K562 (cell line): ENCODE measurements at regions not wholly inside any gene's neighbourhood (a gene's known extent, or its start where the extent isn't known, plus 50 kb on each side); places are given as distances from the start of the nearest gene placed in this dataset.

Experiments used
- ATAC-seq: fragments of 200-7000 bp; cut with Tn5 transposase; 3 replicates; pipeline ENCODE4 v1.9.1; 2020; ENCODE audit warnings: moderate library complexity
- BruUV-seq: library from RNA; stranded (reverse); fragments of 400-500 nt; replicated peaks from 2 replicates; lab custom pipeline; 2021; lab: Mats Ljungman, UMichigan
- CTCF ChIA-PET: fragments of 300-600 bp; formaldehyde crosslinking; extraction: SDS; loops from one replicate; lab custom pipeline; 2021; ENCODE audit warnings: low intra/inter-chr PET ratio; lab: Yijun Ruan, JAX
- POLR2A ChIA-PET: fragments of 300-600, 350-650 bp; sonication (Branson Sonifier 250); formaldehyde crosslinking; extraction: SDS; loops from one replicate; lab custom pipeline; 2021; ENCODE audit warnings: antibody characterized with exemption, inconsistent platforms; lab: Yijun Ruan, JAX
- DNase-seq, 4 experiments: peaks; one replicate each; pipeline versions ENCODE4 v3.0.0 to v3.0.0-alpha.2; 2011 to 2018; ENCODE audit warnings: low spot score in 3 of 4, mixed read lengths in 3 of 4; ENCODE audit errors: extremely low read depth in 1 of 4
- FAIRE-seq: peaks from 2 replicates; lab custom pipeline; 2011; peaks lifted over from hg19 to GRCh38; lab: Jason Lieb, UNC
- H2AFZ ChIP-seq: 2 replicates; pipeline ENCODE4 v1.6.0; 2011; ENCODE audit warnings: low read depth, low read length, control low read depth, inconsistent platforms
- H3K27ac ChIP-seq: fragments of 200-600 bp; 3 replicates; pipeline ENCODE4 v1.8.0; 2011; ENCODE audit warnings: low read depth, mild to moderate bottlenecking, control low read depth, inconsistent platforms, low read length, moderate library complexity, mixed read lengths; ENCODE audit errors: extremely low read depth
- H3K27me3 ChIP-seq, 2 experiments: fragments of 300-600 bp in 1 of 2; 2 replicates in 1 of 2; 3 replicates in 1 of 2; pipeline versions ENCODE4 v1.6.0 to v1.8.0; 2011; ENCODE audit warnings: inconsistent platforms in 2 of 2, low read length in 2 of 2, mild to moderate bottlenecking in 1 of 2, mixed read lengths in 1 of 2, moderate library complexity in 1 of 2; ENCODE audit not compliant: control insufficient read depth in 2 of 2, insufficient read depth in 2 of 2
- H3K36me3 ChIP-seq: fragments of 300-600 bp; 3 replicates; pipeline ENCODE4 v1.8.0; 2011; ENCODE audit warnings: mild to moderate bottlenecking, low read length, inconsistent platforms; ENCODE audit not compliant: control insufficient read depth, insufficient read depth
- H3K4me1 ChIP-seq, 2 experiments: fragments of 200-600 bp in 1 of 2; replicated peaks in 1 of 2; 2 replicates in 1 of 2; 3 replicates in 1 of 2; pipeline versions ENCODE4 v1.5.1 to v1.8.0; 2011; ENCODE audit warnings: inconsistent platforms in 2 of 2, low read length in 2 of 2, mild to moderate bottlenecking in 1 of 2, mixed read lengths in 1 of 2, moderate library complexity in 1 of 2; ENCODE audit not compliant: control insufficient read depth in 2 of 2, insufficient read depth in 2 of 2
- H3K4me2 ChIP-seq: 2 replicates; pipeline ENCODE4 v1.6.1; 2011; ENCODE audit warnings: low read length, control low read depth, inconsistent platforms, mixed read lengths; ENCODE audit not compliant: insufficient read depth
- H3K4me3 ChIP-seq: fragments of 200-600 bp; sonication (generic), shearing (Covaris generic); 2 replicates; pipeline ENCODE4 v1.5.1; 2016; ENCODE audit warnings: control low read depth, inconsistent platforms
- H3K79me2 ChIP-seq: fragments of 200-600 bp; 3 replicates; pipeline ENCODE4 v1.8.0; 2011; ENCODE audit warnings: low read length, inconsistent platforms; ENCODE audit not compliant: control insufficient read depth, insufficient read depth
- H3K9ac ChIP-seq, 2 experiments: 2 replicates each; pipeline versions ENCODE4 v1.6.0 to v1.6.1; 2011; ENCODE audit warnings: low read depth in 2 of 2, low read length in 2 of 2, control low read depth in 1 of 2, inconsistent platforms in 1 of 2, mild to moderate bottlenecking in 1 of 2, mixed read lengths in 1 of 2; ENCODE audit not compliant: insufficient read depth in 1 of 2
- H3K9me1 ChIP-seq: one replicate; pipeline ENCODE4 v1.6.0; 2011; ENCODE audit warnings: inconsistent platforms, mild to moderate bottlenecking, low read length, moderate library complexity; ENCODE audit not compliant: control insufficient read depth, insufficient read depth
- H3K9me3 ChIP-seq: replicated peaks from 2 replicates; pipeline ENCODE4 v1.5.1; 2011; ENCODE audit warnings: low read depth, low read length, inconsistent platforms; ENCODE audit not compliant: control insufficient read depth, insufficient read depth
- H4K20me1 ChIP-seq: replicated peaks from 2 replicates; pipeline ENCODE4 v1.6.1; 2011; ENCODE audit warnings: low read length, inconsistent platforms, mixed read lengths; ENCODE audit not compliant: control insufficient read depth, insufficient read depth
- CEBPG ChIP-seq, 3 experiments: fragments of 200-800 bp in 1 of 3; sonication (Bioruptor generic) in 1 of 3; sonication (generic) in 1 of 3; formaldehyde crosslinking in 1 of 3; IDR thresholded peaks in 2 of 3; conservative IDR thresholded peaks in 1 of 3; 2 replicates each; pipeline versions ENCODE4 v1.6.1 to v1.8.0; 2016 to 2022; ENCODE audit warnings: missing compliant biosample characterization in 2 of 3, missing genetic modification characterization in 2 of 3, mild to moderate bottlenecking in 1 of 3, missing genetic modification reagents in 1 of 3
- GTF2F1 ChIP-seq: IDR thresholded peaks from 2 replicates; pipeline ENCODE4 v1.6.1; 2011; ENCODE audit warnings: low read depth, low read length, improper control_type of control experiment
- HOXB6 ChIP-seq: fragments of 250-450 bp; sonication (Bioruptor Pico); IDR thresholded peaks from 2 replicates; pipeline ENCODE4 v1.5.1; 2022; ENCODE audit warnings: mild to moderate bottlenecking, borderline replicate concordance
- MXI1 ChIP-seq: IDR thresholded peaks from 2 replicates; pipeline ENCODE4 v1.6.1; 2011; ENCODE audit warnings: low read depth, mild to moderate bottlenecking, improper control_type of control experiment, low read length
- RBM25 ChIP-seq: fragments of 200-400 bp; formaldehyde crosslinking; IDR thresholded peaks from 2 replicates; pipeline ENCODE4 v1.6.1; 2018; ENCODE audit warnings: low read length, low read depth, moderate library complexity; ENCODE audit not compliant: severe bottlenecking
- ZFP36 ChIP-seq: fragments of 150-350 bp; IDR thresholded peaks from 2 replicates; pipeline ENCODE4 v1.6.1; 2018; ENCODE audit warnings: low read length, low read depth; ENCODE audit not compliant: partially characterized antibody
- ZNF785 ChIP-seq: fragments of 250-450 bp; sonication (Bioruptor Pico); IDR thresholded peaks from 2 replicates; pipeline ENCODE4 v1.4.0; 2020; ENCODE audit warnings: mild to moderate bottlenecking
- WGBS: fragments of 100-300 bp; shearing (Covaris generic); methylation state at CpG from one replicate; pipeline ENCODE4 v1.1.6; 2016; ENCODE audit warnings: low coverage, mixed read lengths; ENCODE audit not compliant: insufficient coverage; ENCODE audit errors: missing lambda C conversion rate; 5-methylcytosine and 5-hydroxymethylcytosine counted together
- in situ Hi-C: fragments of 300-500 bp; cut with MboI; formaldehyde crosslinking; loops from 4 replicates; pipeline ENCODE4 v1.15.0; 2018; ENCODE audit warnings: inconsistent platforms, mixed read lengths
- intact Hi-C: fragments of 100-400 bp; cut with micrococcal nuclease; formaldehyde crosslinking; loops from 2 replicates; pipeline ENCODE4 v1.14.2; 2022
- TF ChIP-seq, protein P1 (sequence below): fragments of 450-650 bp; formaldehyde crosslinking; IDR thresholded peaks from 2 replicates; pipeline ENCODE4 v1.4.0; 2022; ENCODE audit warnings: missing genetic modification characterization
- TF ChIP-seq, protein P2 (sequence below): fragments of 250-450 bp; sonication (Bioruptor Pico); IDR thresholded peaks from 2 replicates; pipeline ENCODE4 v1.5.1; 2021; ENCODE audit warnings: mild to moderate bottlenecking
- TF ChIP-seq, protein P3 (sequence below): sonication (generic); formaldehyde crosslinking; IDR thresholded peaks from 2 replicates; pipeline ENCODE4 v1.8.1; 2023; ENCODE audit warnings: mild to moderate bottlenecking, missing genetic modification reagents

DNA sequence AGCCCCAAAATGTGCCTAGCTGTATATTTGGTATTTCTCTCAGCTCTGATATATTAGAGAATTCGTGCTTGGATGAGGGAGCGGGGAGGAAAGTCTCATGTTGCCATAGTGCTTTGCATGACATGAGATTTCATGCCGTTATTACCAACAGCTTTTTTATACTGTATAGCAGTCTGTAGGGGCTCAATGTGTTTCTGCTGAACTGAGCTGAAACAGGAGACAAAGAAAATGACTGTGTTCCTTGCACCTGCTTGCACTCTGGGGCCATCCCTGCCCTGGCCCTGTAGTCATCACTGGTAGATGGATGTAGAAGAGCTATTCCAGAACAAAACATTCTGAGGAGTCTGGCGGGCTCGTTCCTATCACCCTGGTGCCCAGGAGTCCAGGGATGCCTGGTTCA is 128.0 kb upstream of the SASH1 start:
- H3K27me3 ChIP-seq: peaks cover 11 to 14% of the 10 kb centered on the region in 2 experiments
- no peak for FAIRE-seq
- H3K4me2 ChIP-seq: no peak overlapping the region
- H4K20me1 ChIP-seq: peaks cover 14% of the 10 kb centered on the region; the same call in 1 of the 2 replicates
- H3K4me1 ChIP-seq: no peaks in the 10 kb centered on the region
- DNase-seq: no peak
- no peak overlapping the region for H3K4me3 ChIP-seq
- no peaks in the 10 kb centered on the region for H3K36me3 ChIP-seq
- no peak overlapping the region for H3K27ac ChIP-seq
- H3K79me2 ChIP-seq: no peaks in the 10 kb centered on the region
- ChIA-PET POLR2A (interaction anchor here (0.7 to 1.3 kb wide), 2 partner anchors 15 to 135 kb away, joined by 3 to 5 read pairs; no protein-coding TSS in a partner anchor), CTCF (no interaction called here)
- intact Hi-C loops (no loop called here), in situ Hi-C loops (no loop called here)
- H3K9me1 ChIP-seq: no peaks in the 10 kb centered on the region
- no peak for ATAC-seq
- no TSS peak for BruUV-seq
- no peaks in the 10 kb centered on the region for H3K9me3 ChIP-seq
- no peak overlapping the region for H3K9ac ChIP-seq
- TF ChIP-seq, protein P1, sequence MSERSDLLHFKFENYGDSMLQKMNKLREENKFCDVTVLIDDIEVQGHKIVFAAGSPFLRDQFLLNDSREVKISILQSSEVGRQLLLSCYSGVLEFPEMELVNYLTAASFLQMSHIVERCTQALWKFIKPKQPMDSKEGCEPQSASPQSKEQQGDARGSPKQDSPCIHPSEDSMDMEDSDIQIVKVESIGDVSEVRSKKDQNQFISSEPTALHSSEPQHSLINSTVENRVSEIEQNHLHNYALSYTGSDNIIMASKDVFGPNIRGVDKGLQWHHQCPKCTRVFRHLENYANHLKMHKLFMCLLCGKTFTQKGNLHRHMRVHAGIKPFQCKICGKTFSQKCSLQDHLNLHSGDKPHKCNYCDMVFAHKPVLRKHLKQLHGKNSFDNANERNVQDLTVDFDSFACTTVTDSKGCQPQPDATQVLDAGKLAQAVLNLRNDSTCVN: no peak
- no peak for TF ChIP-seq MXI1
- TF ChIP-seq, all 486 proteins: peak for 0
- H2AFZ ChIP-seq: no peak overlapping the region
- 4% methylated on average over 5 of the region's 5 CpGs for WGBS

DNA sequence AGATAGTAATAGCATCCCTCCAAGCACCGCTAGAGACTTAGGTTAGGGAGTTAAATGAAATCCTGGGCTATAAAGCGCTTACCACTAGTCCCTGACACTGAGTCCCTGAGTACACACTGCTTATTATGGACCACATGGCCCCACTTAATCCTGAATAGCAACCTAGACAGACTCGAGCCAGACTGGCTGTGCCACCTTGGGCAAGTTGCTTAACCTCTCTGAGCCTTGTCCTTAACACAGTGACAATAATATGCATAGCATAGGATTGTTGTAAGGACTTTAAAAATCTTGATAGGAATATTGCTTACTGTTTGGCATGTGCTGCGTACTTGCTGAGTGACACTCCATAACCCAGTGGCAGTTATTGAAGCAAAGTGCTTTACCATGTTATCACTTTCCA is 125.6 kb upstream of the SASH1 start:
- H3K9ac ChIP-seq: no peak overlapping the region
- peaks cover 8 to 9% of the 10 kb centered on the region in 2 experiments for H3K27me3 ChIP-seq
- H3K4me3 ChIP-seq: no peak overlapping the region
- H3K4me2 ChIP-seq: no peak overlapping the region
- intact Hi-C loops (no loop called here), in situ Hi-C loops (no loop called here)
- H2AFZ ChIP-seq: no peak overlapping the region
- H4K20me1 ChIP-seq: peaks cover 14% of the 10 kb centered on the region; the same call in 1 of the 2 replicates
- no peaks in the 10 kb centered on the region for H3K4me1 ChIP-seq
- no peaks in the 10 kb centered on the region for H3K9me3 ChIP-seq
- 3% methylated on average over 4 of the region's 4 CpGs for WGBS
- H3K27ac ChIP-seq: no peak overlapping the region
- DNase-seq (no peak), ATAC-seq (no peak), FAIRE-seq (no peak)
- ChIA-PET POLR2A (no interaction called here), CTCF (no interaction called here)
- H3K79me2 ChIP-seq: no peaks in the 10 kb centered on the region
- H3K9me1 ChIP-seq: no peaks in the 10 kb centered on the region
- no peaks in the 10 kb centered on the region for H3K36me3 ChIP-seq
- BruUV-seq: no TSS peak
- TF ChIP-seq, protein P2, sequence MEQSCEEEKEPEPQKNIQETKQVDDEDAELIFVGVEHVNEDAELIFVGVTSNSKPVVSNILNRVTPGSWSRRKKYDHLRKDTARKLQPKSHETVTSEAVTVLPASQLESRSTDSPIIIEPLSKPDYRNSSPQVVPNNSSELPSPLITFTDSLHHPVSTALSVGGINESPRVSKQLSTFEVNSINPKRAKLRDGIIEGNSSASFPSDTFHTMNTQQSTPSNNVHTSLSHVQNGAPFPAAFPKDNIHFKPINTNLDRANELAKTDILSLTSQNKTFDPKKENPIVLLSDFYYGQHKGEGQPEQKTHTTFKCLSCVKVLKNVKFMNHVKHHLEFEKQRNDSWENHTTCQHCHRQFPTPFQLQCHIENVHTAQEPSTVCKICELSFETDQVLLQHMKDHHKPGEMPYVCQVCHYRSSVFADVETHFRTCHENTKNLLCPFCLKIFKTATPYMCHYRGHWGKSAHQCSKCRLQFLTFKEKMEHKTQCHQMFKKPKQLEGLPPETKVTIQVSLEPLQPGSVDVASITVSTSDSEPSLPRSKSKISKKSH (CRISPR knock-in tag): no peak
- TF ChIP-seq, protein P3, sequence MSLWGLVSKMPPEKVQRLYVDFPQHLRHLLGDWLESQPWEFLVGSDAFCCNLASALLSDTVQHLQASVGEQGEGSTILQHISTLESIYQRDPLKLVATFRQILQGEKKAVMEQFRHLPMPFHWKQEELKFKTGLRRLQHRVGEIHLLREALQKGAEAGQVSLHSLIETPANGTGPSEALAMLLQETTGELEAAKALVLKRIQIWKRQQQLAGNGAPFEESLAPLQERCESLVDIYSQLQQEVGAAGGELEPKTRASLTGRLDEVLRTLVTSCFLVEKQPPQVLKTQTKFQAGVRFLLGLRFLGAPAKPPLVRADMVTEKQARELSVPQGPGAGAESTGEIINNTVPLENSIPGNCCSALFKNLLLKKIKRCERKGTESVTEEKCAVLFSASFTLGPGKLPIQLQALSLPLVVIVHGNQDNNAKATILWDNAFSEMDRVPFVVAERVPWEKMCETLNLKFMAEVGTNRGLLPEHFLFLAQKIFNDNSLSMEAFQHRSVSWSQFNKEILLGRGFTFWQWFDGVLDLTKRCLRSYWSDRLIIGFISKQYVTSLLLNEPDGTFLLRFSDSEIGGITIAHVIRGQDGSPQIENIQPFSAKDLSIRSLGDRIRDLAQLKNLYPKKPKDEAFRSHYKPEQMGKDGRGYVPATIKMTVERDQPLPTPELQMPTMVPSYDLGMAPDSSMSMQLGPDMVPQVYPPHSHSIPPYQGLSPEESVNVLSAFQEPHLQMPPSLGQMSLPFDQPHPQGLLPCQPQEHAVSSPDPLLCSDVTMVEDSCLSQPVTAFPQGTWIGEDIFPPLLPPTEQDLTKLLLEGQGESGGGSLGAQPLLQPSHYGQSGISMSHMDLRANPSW: no peak
- TF ChIP-seq RBM25: peak; percentile 77
- peak; percentile 76 for TF ChIP-seq ZFP36
- TF ChIP-seq GTF2F1: no peak
- no peak for TF ChIP-seq ZNF785
- TF ChIP-seq HOXB6 (CRISPR knock-in tag): no peak
- no peak for TF ChIP-seq CEBPG (CRISPR knock-in tag; IDR thresholded peaks at IDR 0.05)
- no peak for TF ChIP-seq CEBPG (tag; conservative IDR thresholded peaks at IDR 0.05 in 1 of 2, IDR thresholded peaks at IDR 0.05 in 1 of 2)
